ENCODE measurements at regions not wholly inside any gene's neighbourhood (a gene's known extent, or its start where the extent isn't known, plus 50 kb on each side); places are given as distances from the start of the nearest gene placed in this dataset.

DNA sequence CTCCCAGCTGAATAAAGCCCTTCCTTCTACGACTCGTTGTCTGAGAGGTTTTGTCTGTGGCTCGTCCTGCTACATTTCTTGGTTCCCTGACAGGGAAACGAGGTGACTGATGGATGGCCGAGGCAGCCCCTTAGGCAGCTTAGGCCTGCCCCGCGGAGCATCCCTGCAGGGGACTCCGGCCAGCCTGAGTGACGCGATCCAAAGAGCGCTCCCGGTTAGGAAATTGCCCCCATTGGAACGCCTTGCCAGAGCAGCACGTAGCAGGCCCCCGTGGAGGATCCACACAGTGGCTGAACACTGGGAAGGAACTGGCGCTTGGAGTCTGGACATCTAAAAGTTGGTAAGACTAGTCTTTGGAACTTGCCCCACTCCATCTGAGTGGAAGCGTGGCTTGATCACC lies 296.8 kb upstream of the SGCG start:
- TF ChIP-seq EZH2 (IDR thresholded peaks at IDR 0.05; ENCODE audit: low read length), result no peak
- no peak for TF ChIP-seq CTCF (optimal IDR thresholded peaks at IDR 0.05 in 1 of 3, IDR thresholded peaks at IDR 0.05 in 1 of 3, conservative IDR thresholded peaks at IDR 0.05 in 1 of 3; ENCODE audit: extremely low read depth in 1 of 3, insufficient read depth in 2 of 3, low read length in 3 of 3)

Measured in keratinocyte (primary cell).